Breast epithelium (tissue), 4 donors: ENCODE measurements at regions not wholly inside any gene's neighbourhood (a gene's known extent, or its start where the extent isn't known, plus 50 kb on each side); places are given as distances from the start of the nearest gene placed in this dataset.

ENCODE experiments used
- DNase-seq, 2 donors: peaks; one replicate each; pipeline ENCODE4 v3.0.0-alpha.2; 2019; ENCODE audit warnings: low spot score in 2 of 2
- H3K27ac ChIP-seq, 2 donors: fragments of 200-600 bp; sonication (generic) in 1 of 2; one replicate each; pipeline ENCODE4 v1.5.1; 2016 to 2019; ENCODE audit warnings: mild to moderate bottlenecking in 1 of 2
- H3K27me3 ChIP-seq, 2 donors: fragments of 200-600 bp; sonication (generic) in 1 of 2; one replicate each; pipeline versions ENCODE4 v1.5.1 to v1.6.0; 2017 to 2019; ENCODE audit warnings: control low read depth in 1 of 2, mild to moderate bottlenecking in 1 of 2
- H3K36me3 ChIP-seq: fragments of 200-600 bp; one replicate; pipeline ENCODE4 v1.5.1; 2019
- H3K4me1 ChIP-seq, 2 donors: fragments of 200-600 bp; sonication (generic); one replicate each; pipeline ENCODE4 v1.5.1; 2016 to 2019; ENCODE audit warnings: control low read depth in 1 of 2
- H3K4me3 ChIP-seq, 3 donors: fragments of 200-600 bp; sonication (generic); 1 replicate in 2 of 3; 2 replicates in 1 of 3; pipeline ENCODE4 v1.5.1; 2016 to 2019; ENCODE audit warnings: mild to moderate bottlenecking in 3 of 3, moderate library complexity in 2 of 3
- H3K9me3 ChIP-seq, 2 donors: fragments of 200-600 bp; sonication (generic) in 1 of 2; one replicate each; pipeline ENCODE4 v1.5.1; 2016 to 2019; ENCODE audit warnings: control low read depth in 1 of 2
- CTCF ChIP-seq, 3 donors: fragments of 450-650 bp; IDR thresholded peaks; one replicate each; pipeline ENCODE4 v1.5.1; 2016 to 2017; ENCODE audit warnings: antibody characterized with exemption in 3 of 3, mild to moderate bottlenecking in 3 of 3, moderate library complexity in 3 of 3
- POLR2A ChIP-seq: fragments of 450-650 bp; IDR thresholded peaks from one replicate; pipeline ENCODE4 v1.6.1; 2016; ENCODE audit warnings: antibody characterized with exemption, mild to moderate bottlenecking, moderate library complexity
- POLR2AphosphoS5 ChIP-seq, 3 donors: sonication (generic); formaldehyde crosslinking; IDR thresholded peaks; one replicate each; pipeline ENCODE4 v1.6.1; 2017; ENCODE audit warnings: antibody characterized with exemption in 3 of 3
- intact Hi-C: fragments of 100-400 bp; cut with DNase I; formaldehyde crosslinking; loops from one replicate; pipeline ENCODE4 v1.15.1; 2023; ENCODE audit warnings: low total_unique reads

DNA sequence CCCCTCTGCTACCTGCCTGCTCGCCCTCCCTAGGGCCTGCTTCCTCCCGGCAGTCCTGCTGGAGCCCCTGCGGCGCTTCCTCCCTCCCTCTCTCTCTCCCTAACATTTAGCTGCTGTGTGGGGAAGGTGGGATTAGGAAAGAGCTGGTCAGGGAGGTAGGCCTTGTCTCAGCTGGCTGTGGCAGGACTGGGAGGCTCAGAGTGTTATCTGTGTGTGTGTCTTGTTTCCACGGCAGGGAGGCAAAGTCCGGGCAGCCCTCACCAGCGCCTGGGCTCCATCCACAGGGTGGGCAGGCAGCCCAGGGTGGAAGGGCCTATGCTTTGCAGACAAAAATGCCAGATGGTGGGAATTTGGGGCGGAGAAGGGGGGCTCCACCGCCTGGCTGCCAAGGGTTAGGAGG lies 105.7 kb downstream of the RPS24 start:
- Histone ChIP-seq H3K4me3 (no peak overlapping the region), H3K9me3 (no peaks in the 10 kb centered on the region), H3K36me3 (no peaks in the 10 kb centered on the region), H3K27me3 (no peaks in the 10 kb centered on the region), H3K27ac (no peak overlapping the region), H3K4me1 (no peaks in the 10 kb centered on the region)
- TF ChIP-seq POLR2A (no peak), CTCF (IDR thresholded peaks at IDR 0.05) (no peak), POLR2AphosphoS5 (IDR thresholded peaks at IDR 0.05) (no peak)
- DNase-seq, result no peak
- intact Hi-C loops, result no loop called here

GRCh38 chr10:78140066-78140630 lies 106.5 kb downstream of the RPS24 start:
- TF ChIP-seq POLR2A, result no peak
- TF ChIP-seq CTCF (IDR thresholded peaks at IDR 0.05), result no peak
- TF ChIP-seq POLR2AphosphoS5 (IDR thresholded peaks at IDR 0.05), result no peak
- Histone ChIP-seq H3K4me1 (no peaks in the 10 kb centered on the region), H3K36me3 (no peaks in the 10 kb centered on the region), H3K9me3 (no peaks in the 10 kb centered on the region), H3K4me3 (no peak overlapping the region), H3K27me3 (no peaks in the 10 kb centered on the region), H3K27ac (no peak overlapping the region)
- no peak for DNase-seq
- intact Hi-C loops, result no loop called here

DNA sequence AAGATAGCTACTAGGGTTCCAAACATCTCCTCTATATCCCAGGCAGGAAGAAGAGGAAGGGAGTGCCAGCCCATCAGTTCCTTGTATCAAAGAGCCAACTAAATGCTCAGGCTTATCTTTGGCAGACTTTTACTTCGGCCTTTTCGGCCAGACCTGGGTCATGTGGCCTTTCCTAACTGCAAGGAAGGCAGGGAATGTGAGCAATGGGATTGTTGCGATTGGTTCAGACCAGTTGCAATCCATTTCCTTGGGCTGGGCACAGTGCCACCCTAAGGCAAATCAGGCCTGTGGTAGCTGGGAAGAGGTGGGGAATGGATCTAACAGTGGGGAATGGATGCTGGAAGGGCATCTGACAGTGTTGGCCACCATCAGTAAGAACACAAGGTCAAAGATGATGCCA lies 109.9 kb downstream of the RPS24 start:
- no peaks in the 10 kb centered on the region for H3K9me3 ChIP-seq
- DNase-seq, result no peak
- H3K36me3 ChIP-seq, result no peaks in the 10 kb centered on the region
- H3K27ac ChIP-seq, result no peak overlapping the region
- no peaks in the 10 kb centered on the region for H3K4me1 ChIP-seq
- no peak for TF ChIP-seq POLR2AphosphoS5 (IDR thresholded peaks at IDR 0.05)
- TF ChIP-seq CTCF (IDR thresholded peaks at IDR 0.05), result no peak
- TF ChIP-seq POLR2A, result no peak
- intact Hi-C loops, result no loop called here
- H3K27me3 ChIP-seq, result no peaks in the 10 kb centered on the region
- no peak overlapping the region for H3K4me3 ChIP-seq

- Histone ChIP-seq H3K27ac (no peak overlapping the region), H3K4me1 (no peaks in the 10 kb centered on the region), H3K4me3 (no peak overlapping the region), H3K36me3 (no peaks in the 10 kb centered on the region), H3K27me3 (no peaks in the 10 kb centered on the region), H3K9me3 (no peaks in the 10 kb centered on the region)
- DNase-seq, result no peak
- intact Hi-C loops, result no loop called here
- TF ChIP-seq POLR2A (no peak), CTCF (IDR thresholded peaks at IDR 0.05) (no peak), POLR2AphosphoS5 (IDR thresholded peaks at IDR 0.05) (no peak)
These were observed 112.5 kb downstream of the RPS24 start for GRCh38 chr10:78146200-78146599.

GRCh38 chr10:78147202-78147601 lies 113.5 kb downstream of the RPS24 start:
- DNase-seq, result no peak
- no peak overlapping the region for H3K27ac ChIP-seq
- intact Hi-C loops, result no loop called here
- TF ChIP-seq POLR2A, result no peak
- no peak for TF ChIP-seq POLR2AphosphoS5 (IDR thresholded peaks at IDR 0.05)
- TF ChIP-seq CTCF (IDR thresholded peaks at IDR 0.05), result no peak
- H3K9me3 ChIP-seq, result no peaks in the 10 kb centered on the region
- H3K27me3 ChIP-seq, result no peaks in the 10 kb centered on the region
- no peak overlapping the region for H3K4me3 ChIP-seq
- H3K4me1 ChIP-seq, result no peaks in the 10 kb centered on the region
- no peaks in the 10 kb centered on the region for H3K36me3 ChIP-seq
